ENCODE measurements at regions not wholly inside any gene's neighbourhood (a gene's known extent, or its start where the extent isn't known, plus 50 kb on each side); places are given as distances from the start of the nearest gene placed in this dataset.

DNA sequence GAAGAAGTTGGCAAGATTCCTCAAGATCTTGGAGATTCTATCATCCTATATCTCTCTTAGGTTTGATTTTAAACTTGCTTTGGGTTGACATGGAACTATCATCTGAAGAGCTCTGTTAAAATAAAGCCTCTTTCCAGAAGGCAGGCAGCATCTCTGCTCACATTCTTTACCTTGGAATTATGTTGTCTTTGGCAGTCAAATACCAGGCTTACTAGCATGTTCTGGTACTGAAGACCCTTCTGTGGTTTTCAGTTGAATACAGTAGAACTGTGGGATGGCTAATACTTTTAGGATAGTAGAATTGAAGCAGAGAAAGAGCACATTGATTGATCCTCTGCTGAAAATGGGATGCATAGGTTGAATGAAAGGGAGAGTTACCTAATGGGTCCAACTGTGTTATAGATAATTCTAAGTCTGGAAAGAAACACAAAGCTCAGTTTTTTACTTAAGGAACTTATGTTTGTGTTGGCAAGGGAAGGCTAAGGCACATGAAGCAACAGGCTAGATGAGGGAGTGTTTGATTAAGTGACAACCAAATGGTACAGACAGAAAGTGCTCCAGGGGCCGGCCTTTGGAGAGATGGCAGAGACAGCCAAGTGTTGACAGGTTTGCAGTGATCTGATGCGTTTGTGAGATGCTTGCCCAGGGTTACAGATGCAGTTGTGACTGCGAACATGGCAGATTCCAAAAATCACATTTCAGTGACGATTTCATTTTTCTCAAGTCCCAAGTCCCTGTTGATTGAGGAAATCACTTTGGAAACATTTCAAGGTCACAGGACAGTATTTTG, 397.9 kb downstream of the MEIS1 start:
- TF ChIP-seq EP300 (IDR thresholded peaks at IDR 0.05; ENCODE audit: borderline replicate concordance): no peak
- TF ChIP-seq TCF12 (IDR thresholded peaks at IDR 0.05; ENCODE audit: low read depth): no peak
- no peak for TF ChIP-seq CEBPB (IDR thresholded peaks at IDR 0.05)

Measured in Ishikawa (cell line).